NCI-H1930 (cell line): ENCODE measurements at regions not wholly inside any gene's neighbourhood (a gene's known extent, or its start where the extent isn't known, plus 50 kb on each side); places are given as distances from the start of the nearest gene placed in this dataset.

Experiments
- DNase-seq, 2 experiments: peaks; one replicate each; lab custom pipeline; 2025; lab: John Stamatoyannopoulos, UW

DNA sequence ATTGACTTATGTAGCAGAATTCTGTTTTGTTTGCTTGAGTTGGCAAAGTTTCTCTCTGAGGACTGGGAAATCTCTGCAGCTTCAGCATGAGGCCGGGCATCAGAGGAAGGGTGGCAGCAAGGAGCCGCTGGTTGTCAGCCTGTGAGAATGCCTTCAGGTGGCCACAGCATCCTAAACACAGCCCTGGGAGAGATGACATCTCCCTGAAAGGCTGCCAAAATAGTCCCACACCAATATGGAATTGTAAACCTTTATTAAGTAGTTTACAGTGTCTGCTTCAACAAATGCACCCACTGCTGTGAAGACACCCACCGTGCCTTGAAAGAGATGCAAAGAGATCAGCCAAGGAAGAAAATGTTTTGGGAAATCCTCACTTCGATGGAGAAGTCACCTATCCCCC is 609.7 kb upstream of the ARRDC4 start:
- no peak for DNase-seq

DNA sequence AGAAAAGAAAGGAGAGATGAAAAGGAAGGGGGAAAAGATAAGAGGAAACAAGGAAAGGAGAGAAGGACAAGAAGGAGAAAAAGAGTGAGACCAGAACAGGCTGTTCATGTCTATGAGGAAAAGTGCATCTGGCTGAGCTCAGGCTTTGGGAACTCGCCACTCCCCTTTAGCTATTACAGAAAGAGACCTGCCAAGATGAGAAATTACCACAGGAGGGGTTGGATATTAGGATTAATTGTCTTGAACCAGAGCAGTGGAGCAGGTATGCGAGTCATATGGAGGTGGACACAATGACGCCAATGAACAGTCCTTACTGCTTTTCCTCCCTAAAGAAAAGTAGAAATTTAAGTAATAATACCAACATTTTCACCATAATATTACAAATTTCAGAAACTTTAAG is 577.0 kb upstream of the ARRDC4 start:
- no peak for DNase-seq

DNA sequence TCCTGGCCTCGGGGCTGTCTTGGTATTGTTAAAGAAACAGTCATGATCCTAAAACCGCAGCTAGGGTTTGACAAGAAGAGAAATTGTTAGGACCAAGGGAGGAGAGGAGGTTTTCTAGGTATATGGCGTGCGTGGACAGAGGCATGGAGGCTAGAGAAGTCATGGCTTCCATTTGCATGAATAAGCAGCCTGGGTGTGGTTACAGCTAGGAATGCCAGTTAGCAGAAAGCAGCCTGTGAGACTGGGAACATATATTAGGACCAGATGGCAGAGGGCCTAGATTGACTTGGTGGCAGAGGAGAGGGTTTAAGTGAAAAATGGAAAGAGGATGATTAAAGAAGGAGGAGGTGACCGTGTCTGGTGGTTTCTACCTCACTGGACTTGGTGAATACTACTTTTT is 573.6 kb upstream of the ARRDC4 start:
- DNase-seq = no peak

DNA sequence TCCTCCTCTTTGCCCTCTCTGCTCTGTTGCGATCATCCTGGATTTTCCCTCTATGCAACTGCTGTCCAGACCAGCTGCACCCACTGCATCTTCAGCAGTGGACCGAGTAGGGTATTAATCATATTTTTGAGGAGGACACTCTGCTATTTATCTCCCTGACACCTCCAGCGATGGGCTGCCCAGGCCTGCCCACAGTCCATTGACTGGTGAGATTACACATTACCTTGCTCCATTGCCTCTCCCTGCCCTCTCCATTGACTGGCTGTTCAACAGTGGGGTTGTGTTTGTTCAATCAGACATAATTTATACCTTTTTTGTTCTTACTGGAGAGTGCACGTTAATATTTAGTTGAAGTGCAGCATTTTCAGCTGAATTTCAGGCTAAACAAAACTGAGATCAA is 559.3 kb upstream of the ARRDC4 start:
- no peak for DNase-seq

DNA sequence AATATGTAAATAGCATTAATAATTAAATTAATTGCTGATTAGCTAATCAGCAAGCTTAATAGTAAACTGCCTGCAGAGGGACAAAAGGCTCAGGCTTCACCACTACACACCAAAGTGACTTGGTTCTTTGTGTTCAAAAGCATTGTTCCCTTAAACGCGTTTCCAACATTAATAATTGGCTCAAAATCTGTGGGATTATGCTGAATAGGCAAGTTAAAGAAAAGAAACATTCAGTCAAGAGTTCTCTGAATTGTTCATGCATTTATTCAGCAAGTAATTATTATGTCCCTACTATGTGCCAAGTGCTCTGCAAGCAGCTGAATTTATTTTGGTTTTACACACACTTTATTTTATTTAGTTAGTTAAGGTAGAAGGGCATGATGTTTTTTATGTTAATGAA is 558.5 kb upstream of the ARRDC4 start:
- no peak for DNase-seq

DNA sequence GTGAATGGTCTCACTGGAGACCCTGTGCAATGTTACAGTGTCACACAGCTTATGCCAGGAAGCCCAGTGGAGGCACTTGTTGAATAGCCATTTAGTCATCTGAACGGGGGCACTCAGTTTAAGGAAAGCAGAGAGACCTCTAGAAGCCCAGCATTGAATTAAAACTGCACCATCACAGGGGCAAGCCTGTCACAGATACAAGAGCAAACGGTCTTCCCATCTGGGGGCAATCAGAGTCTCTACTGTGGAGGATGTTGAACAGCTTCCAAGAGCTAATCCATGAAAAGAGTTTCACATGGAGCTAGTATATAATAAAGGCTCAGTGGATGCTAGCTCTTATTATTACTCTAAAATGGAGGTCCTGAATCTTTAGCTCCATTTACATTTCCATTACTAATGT is 553.7 kb upstream of the ARRDC4 start:
- no peak for DNase-seq

DNA sequence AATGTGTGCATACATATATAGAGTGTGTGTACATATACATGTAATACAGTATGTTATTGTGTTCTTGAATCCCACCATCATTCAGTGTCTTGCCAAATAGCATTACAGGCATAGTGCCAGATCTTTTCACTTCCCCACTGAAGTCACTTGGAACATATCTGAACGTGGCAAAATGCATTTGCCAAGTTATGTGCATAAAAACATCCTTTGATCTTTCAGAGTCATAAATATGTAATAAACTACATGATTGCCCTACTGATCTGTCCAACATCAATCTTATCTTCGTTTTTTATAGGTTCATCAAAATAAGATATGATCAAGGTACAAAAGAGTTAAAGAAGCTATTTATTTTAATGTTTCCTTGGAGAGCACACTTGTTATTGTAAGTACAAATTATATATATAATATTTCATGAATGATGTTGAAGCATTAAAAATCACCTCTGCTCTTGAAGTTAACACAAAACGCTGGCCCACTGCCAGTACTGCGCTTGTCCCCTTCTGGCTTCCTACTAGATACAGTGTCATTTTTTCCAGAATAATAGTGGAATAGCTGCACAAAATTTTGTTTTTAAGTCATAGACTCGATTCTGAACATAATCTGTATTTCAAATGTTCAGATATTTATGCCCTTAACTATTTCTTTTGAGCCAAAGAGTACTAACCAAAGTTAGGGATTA is 549.5 kb upstream of the ARRDC4 start:
- no peak for DNase-seq

DNA sequence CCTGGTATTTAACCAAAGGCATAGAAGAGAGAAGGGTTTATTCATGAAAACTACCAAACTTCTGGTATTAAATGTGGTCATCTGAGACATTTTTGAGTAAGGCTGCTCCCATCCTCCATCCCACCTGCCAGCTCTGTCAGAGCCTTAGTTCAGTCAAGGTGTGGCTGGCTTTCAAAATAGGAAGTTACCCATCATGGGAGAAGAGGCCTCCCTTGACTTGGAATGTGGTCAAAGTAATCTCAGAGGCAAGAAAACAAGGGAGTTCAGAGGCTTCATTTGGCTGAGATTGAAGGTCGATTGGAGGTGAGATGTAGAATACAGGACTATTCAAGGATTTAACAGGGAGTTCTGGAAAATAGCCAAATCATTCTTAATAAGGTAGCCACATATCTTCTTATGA is 540.4 kb upstream of the ARRDC4 start:
- no peak for DNase-seq

DNA sequence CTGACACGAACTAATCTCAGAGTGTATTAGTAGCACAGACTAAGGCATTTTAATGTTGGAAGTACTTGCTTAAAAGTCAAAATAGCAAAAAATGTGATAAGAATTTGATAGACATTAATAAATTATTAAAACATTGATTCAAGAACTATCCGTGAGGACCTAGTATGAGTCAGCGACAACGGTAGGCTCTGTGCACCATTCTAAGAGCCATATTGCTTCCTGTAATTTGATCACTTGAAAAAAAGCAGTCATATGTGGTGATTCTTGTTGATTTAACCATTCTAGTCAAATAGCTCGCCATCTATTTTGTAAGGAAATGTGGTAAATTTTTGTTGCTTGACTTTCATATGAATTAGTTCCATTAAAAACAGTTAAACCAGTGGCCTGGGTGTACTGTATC is 534.9 kb upstream of the ARRDC4 start:
- DNase-seq = no peak

DNA sequence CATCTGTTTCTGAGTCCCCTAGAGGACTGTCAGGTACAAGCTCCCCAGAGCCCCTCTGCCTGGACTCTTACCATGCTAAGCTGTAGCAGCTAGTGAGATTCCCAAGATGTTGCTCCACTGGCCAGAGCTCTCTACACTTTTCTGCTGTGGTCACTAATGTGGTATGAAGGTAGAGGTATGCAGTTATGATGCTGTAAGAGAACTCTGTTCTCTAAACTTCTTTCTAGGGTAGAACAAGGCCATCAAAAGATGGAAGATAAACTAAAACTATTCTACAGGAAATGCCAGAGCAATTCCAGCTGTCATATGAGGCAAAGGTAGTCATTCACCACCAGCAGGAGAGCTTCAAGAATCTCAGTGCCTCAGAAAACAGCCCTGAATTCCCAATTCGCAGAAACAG is 517.4 kb upstream of the ARRDC4 start:
- no peak for DNase-seq

DNA sequence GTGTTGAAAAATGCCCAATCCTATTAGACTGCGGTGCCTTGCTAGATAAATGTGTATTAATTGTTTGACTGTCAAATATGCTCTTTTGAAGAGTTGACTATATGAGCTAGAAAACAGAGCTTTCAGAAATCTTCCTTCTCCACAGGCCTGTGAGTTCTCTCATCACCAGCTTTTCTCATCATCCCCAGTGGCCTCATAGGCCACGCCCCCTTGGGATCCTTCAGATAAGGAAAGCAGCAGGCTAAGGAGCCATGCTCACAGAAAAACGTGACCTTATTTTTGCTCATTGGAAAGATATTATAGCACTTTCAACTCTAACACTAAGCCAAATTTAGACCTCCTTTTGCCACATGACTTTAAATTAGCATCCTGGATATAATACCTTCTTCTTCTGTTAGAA is 514.4 kb upstream of the ARRDC4 start:
- no peak for DNase-seq

DNA sequence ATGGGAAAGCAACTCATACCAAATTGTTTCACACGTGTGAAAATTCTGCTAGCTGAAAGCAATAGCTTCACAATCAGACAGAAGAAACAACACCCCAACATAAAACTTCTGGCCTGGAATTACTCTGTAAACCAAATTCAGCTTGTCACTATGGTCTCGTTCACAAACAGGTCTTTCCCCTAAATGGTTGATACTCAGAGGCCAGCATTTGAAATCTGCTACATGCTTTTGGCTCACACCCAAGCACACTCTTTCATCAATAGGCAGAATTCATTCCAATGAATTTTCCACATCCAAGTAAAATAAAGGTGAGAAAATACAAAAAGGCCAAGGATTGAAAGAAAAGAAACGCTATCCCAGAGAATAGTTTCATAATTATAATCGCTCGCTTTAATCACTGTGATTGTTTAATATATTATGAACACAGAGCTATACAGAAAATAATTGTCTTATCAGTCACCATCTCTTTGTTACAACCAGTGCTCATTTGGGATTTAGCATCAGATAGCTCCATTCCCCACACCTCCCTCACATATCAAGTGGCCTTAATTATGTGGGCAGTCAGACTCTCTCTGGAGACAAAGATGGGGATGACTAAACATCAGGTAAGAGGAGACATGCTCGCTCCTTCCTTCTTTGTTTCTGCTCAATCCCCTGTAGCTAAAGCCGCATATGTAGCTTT is 503.8 kb upstream of the ARRDC4 start:
- DNase-seq = no peak

DNA sequence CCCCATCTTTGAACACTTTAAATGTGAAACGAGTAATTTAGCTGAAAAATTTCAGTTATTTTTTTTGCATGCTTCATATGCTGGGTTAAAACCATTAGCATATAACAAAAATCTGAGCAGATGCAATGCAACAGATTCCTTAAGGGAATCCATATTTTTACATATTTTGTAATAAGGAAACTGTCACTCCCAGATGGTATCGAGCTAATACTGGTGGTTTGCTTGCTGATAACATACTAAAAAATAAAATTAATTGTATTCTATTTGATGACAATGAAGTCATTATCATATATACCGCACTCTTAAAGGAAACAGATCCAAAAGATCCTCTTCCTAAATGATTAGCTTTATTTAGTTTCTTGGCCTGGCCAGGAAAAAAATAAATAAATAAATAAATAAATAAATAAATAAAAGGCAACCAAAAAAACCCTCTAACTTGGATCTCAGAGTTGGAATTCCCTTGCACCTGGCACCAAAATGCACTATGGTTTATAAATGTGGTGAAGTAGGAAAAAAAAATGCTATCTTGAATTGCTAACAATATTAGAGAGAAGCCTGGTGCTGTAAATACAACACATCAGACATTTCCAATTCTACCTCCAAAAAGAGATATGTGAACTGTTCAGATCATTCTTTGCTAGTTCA is 503.2 kb upstream of the ARRDC4 start:
- DNase-seq = no peak

DNA sequence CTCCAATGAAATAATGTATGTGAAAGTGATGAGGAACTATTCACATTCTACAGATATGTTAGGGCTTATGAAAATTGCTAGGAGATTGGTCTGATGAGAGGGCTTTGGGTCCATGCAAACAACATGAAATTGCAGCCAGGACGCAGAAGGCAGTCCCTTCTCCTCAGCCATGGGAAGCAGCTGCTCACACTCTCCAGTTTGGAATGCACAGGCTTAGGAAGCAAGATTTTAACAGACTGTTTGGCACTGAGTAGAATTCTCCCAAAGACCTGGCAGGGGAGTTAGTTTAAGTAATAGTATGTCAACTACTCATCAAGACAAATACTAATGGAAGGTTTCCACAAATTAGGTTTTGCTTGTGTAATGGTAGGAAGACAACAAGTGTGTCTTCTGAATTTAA is 500.7 kb upstream of the ARRDC4 start:
- DNase-seq = no peak

DNA sequence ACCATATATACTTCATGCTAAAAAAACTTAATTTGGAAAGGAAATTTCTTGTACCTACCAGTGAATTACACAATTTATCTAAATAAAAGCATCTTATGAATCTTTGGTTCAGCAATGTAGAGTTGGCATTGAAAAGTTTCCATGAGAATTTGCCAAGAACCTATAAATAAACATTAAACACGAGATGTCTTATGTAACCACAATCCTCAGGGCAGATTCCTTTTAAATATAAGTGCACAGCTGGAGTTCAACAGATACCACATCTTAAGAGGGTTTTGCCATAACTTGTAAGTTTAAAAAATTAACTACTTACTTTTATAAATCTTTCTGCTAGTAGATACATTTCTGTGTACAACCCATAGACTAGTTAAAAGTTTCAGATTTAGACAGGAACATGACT is 499.3 kb upstream of the ARRDC4 start:
- no peak for DNase-seq

DNA sequence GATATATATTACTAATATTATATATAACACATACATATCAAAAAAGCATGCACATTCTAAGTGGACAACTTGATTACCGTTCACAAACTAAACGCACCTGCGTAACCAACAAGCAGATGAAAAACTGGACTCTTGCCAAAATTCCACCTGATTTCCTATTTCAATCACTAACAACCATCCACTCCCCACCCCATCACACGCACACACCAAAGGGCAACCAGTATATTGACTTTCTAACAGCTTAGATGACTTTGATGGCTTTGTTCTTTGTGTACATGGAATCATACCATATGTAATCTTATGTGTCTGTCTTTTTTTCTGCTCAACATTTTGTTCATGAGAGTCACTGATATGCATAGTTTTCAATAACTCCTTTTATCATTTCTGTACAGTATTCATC is 496.8 kb upstream of the ARRDC4 start:
- DNase-seq = no peak

DNA sequence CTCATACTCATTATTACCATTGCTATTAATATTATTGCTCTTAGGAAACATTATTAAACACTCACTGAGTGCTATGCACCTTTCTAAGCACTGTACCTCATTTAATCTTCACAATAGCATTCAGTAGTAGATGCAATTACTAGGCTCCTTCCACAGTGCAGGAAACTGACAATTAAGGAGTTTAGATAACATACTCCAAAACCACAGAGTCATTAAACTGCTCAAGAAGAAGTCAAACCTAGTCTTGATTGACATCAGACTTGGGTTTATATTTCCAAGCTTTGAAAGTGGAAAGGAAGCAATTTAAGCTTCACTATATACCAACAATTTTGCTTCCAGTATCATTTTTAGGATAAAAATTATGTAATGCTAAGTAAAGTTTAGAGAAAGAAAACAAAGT is 490.1 kb upstream of the ARRDC4 start:
- DNase-seq = no peak

DNA sequence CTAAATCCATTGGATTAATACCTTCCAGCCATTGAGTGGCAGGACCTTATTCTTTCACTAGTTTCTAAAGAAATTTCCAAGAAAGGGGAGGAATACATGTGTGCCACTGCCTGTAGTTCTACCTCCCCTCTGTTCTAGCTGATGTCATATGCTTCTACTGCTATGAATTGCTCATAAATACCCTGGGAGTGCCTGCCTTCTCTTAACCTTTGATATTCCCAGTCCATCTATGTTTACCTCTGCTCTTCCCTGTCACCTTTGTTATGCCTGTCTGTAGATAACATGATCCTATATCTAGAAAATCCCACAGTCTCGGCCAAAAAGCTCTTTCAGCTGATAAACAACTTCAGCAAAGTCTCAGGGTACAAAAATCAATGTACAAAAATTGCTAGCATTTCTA is 486.9 kb upstream of the ARRDC4 start:
- DNase-seq = no peak

DNA sequence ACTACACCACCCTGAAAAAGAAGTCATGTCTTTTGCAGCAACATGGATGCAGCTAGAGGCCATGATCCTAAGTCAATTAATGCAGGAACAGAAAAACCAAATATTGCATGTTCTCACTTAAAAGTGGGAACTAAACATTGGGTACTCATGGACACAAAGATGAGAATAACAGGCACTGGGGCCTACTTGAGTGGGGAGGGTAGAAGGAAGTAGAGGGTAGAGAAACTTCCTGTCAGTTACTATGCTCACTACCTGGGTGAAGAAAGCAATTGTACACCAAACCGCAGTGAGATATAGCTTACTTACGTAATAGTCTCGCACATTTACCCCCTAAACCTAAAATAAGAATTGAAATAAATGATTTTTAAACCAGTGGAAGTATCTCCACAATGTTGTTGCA is 480.5 kb upstream of the ARRDC4 start:
- DNase-seq = no peak

DNA sequence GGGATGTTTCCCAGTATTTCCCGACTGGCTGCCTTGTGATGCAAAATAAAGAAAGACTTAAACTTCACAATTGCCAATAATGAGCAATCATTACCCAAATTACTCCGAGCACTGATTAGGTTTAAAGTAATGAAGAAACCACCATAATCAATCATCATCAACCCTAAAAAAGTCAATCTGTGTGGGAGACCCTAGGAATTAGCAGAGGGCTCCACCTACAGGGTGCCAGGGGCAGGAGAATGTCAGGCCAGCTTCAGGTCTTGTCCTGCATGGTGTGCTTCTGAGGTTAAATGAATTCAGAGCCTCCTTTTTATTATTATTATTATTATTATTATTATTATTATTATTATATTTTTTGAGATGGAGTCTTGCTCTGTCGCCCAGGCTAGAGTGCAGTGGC is 478.0 kb upstream of the ARRDC4 start:
- no peak for DNase-seq

DNA sequence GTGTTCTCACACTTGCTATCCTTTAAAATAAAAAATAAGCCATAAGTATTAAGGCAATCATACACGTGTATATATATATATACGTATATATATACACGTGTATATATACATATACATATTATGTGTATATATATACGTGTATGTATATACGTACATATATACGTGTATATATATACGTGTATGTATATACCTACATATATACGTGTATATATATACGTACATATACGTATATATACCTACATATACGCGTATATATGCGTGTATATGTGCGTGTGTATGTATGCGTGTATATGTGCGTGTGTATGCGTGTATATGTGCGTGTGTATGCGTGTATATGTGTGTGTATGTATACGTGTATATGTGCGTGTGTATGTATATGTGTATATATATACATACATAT is 477.3 kb upstream of the ARRDC4 start:
- no peak for DNase-seq

DNA sequence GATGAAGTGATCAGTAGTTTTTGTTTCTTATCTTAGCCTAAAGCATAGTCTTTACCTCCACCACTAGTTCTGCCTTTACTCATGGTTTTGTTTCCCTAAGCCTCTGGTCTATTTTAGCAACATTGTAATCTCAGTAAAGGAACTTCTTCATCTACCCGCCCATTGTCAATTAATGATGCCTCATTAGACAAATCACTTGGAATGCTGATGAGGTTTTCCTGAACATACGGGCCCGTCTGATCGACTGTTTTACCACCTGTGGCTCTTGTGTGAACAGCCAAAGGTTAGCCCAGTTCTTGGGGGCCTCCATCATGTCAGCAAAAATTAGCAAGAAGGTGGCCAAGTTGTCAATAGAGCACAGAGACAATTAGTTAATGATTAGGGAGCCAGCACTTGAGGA is 470.1 kb upstream of the ARRDC4 start:
- no peak for DNase-seq

DNA sequence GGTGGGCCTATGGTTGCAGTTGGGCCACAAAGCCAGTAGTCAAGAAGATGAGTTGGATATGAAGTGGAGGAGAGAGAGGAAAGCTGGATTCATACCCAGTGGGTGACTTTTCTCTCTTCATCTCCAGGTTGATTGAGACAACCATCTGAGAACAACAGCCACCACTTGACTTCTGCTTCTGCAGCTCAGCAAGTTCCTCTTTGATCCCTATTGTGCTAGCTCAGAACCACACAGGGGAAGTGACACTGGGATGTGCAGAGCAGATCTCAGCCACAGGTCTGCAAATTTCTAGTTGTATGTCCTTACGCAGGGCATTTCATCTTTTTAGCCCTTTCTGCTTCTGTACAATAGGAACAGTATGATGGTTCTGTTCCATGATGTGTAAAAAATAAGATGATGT is 459.2 kb upstream of the ARRDC4 start:
- DNase-seq = no peak

DNA sequence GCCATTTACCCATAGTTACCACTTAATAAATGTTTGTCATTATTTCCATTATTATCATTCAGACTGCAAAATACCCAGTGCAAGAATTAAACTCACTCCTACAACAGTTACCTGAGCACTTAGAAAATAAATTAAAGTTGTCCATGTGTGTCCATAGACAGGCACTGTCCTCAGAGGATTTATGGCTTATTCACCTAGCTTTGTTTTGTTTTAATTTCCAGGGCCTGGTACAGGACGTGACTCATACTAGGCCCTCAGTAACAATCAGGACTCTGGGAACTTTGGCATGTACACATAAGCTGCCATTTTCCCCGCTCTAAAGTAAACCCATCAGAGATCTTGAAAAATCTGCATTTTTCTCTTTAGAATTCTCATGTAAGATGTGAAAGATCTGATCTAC is 458.5 kb upstream of the ARRDC4 start:
- DNase-seq = no peak
